ENCODE measurements at regions not wholly inside any gene's neighbourhood (a gene's known extent, or its start where the extent isn't known, plus 50 kb on each side); places are given as distances from the start of the nearest gene placed in this dataset.

- no peak overlapping the region for H3K27ac Mint-ChIP-seq
- H3K9me3 Mint-ChIP-seq, result peaks cover 4% of the 10 kb centered on the region
- no peaks in the 10 kb centered on the region for H3K36me3 Mint-ChIP-seq
- H3K4me1 Mint-ChIP-seq, result no peaks in the 10 kb centered on the region
- no peak overlapping the region for H3K4me3 Mint-ChIP-seq
- DNase-seq, result no peak
- H3K27me3 Mint-ChIP-seq, result no peaks in the 10 kb centered on the region
Observed at GRCh38 chr11:133605482-133605881, 73.2 kb upstream of the OPCML start.

- H3K4me1 Mint-ChIP-seq, result no peaks in the 10 kb centered on the region
- H3K27ac Mint-ChIP-seq, result no peak overlapping the region
- no peaks in the 10 kb centered on the region for H3K27me3 Mint-ChIP-seq
- no peak for DNase-seq
- H3K36me3 Mint-ChIP-seq, result no peaks in the 10 kb centered on the region
- no peak overlapping the region for H3K4me3 Mint-ChIP-seq
- no peaks in the 10 kb centered on the region for H3K9me3 Mint-ChIP-seq
Observed at GRCh38 chr11:133601641-133602040, 69.3 kb upstream of the OPCML start.

- no peak for DNase-seq
- H3K36me3 Mint-ChIP-seq, result no peaks in the 10 kb centered on the region
- no peak overlapping the region for H3K4me3 Mint-ChIP-seq
- H3K27ac Mint-ChIP-seq, result no peak overlapping the region
- no peaks in the 10 kb centered on the region for H3K4me1 Mint-ChIP-seq
- H3K9me3 Mint-ChIP-seq, result no peaks in the 10 kb centered on the region
- no peaks in the 10 kb centered on the region for H3K27me3 Mint-ChIP-seq
Observed at GRCh38 chr11:133600786-133601185, 68.5 kb upstream of the OPCML start.

GRCh38 chr11:133600306-133600705 lies 68.0 kb upstream of the OPCML start:
- no peaks in the 10 kb centered on the region for H3K27me3 Mint-ChIP-seq
- no peaks in the 10 kb centered on the region for H3K36me3 Mint-ChIP-seq
- DNase-seq, result no peak
- no peak overlapping the region for H3K27ac Mint-ChIP-seq
- H3K4me3 Mint-ChIP-seq, result no peak overlapping the region
- no peaks in the 10 kb centered on the region for H3K4me1 Mint-ChIP-seq
- no peaks in the 10 kb centered on the region for H3K9me3 Mint-ChIP-seq

- Mint-ChIP-seq H3K4me3 (no peak overlapping the region), H3K36me3 (no peaks in the 10 kb centered on the region), H3K27me3 (no peaks in the 10 kb centered on the region), H3K27ac (no peak overlapping the region), H3K9me3 (no peaks in the 10 kb centered on the region), H3K4me1 (no peaks in the 10 kb centered on the region)
- DNase-seq, result no peak
Observed at GRCh38 chr11:133598906-133599305, 66.6 kb upstream of the OPCML start.

- Mint-ChIP-seq H3K27me3 (no peaks in the 10 kb centered on the region), H3K9me3 (no peaks in the 10 kb centered on the region), H3K27ac (no peak overlapping the region), H3K36me3 (no peaks in the 10 kb centered on the region), H3K4me1 (no peaks in the 10 kb centered on the region), H3K4me3 (no peak overlapping the region)
- DNase-seq, result no peak
Observed at GRCh38 chr11:133597236-133597635, 64.9 kb upstream of the OPCML start.

GRCh38 chr11:133595998-133596590 lies 63.8 kb upstream of the OPCML start:
- no peaks in the 10 kb centered on the region for H3K36me3 Mint-ChIP-seq
- no peak overlapping the region for H3K4me3 Mint-ChIP-seq
- no peaks in the 10 kb centered on the region for H3K4me1 Mint-ChIP-seq
- no peak overlapping the region for H3K27ac Mint-ChIP-seq
- no peaks in the 10 kb centered on the region for H3K9me3 Mint-ChIP-seq
- no peak for DNase-seq
- no peaks in the 10 kb centered on the region for H3K27me3 Mint-ChIP-seq

- Mint-ChIP-seq H3K9me3 (no peaks in the 10 kb centered on the region), H3K4me3 (no peak overlapping the region), H3K27me3 (no peaks in the 10 kb centered on the region), H3K27ac (no peak overlapping the region), H3K4me1 (no peaks in the 10 kb centered on the region), H3K36me3 (no peaks in the 10 kb centered on the region)
- no peak for DNase-seq
Observed at GRCh38 chr11:133593036-133593435, 60.7 kb upstream of the OPCML start.

GRCh38 chr11:133586903-133587517 lies 54.7 kb upstream of the OPCML start:
- Mint-ChIP-seq H3K36me3 (no peaks in the 10 kb centered on the region), H3K9me3 (peaks cover 2% of the 10 kb centered on the region), H3K4me3 (no peak overlapping the region), H3K4me1 (no peaks in the 10 kb centered on the region), H3K27ac (no peak overlapping the region), H3K27me3 (no peaks in the 10 kb centered on the region)
- DNase-seq, result no peak

- no peak overlapping the region for H3K27ac Mint-ChIP-seq
Observed at GRCh38 chr11:133582750-133583149, 50.4 kb upstream of the OPCML start.

GRCh38 chr11:133582326-133582725 lies 50.0 kb upstream of the OPCML start:
- H3K36me3 Mint-ChIP-seq, result no peaks in the 10 kb centered on the region
- no peaks in the 10 kb centered on the region for H3K27me3 Mint-ChIP-seq
- no peak overlapping the region for H3K4me3 Mint-ChIP-seq
- no peaks in the 10 kb centered on the region for H3K4me1 Mint-ChIP-seq
- H3K27ac Mint-ChIP-seq, result no peak overlapping the region
- DNase-seq, result no peak
- H3K9me3 Mint-ChIP-seq, result peaks cover 2% of the 10 kb centered on the region

More at GRCh38 chr11:133582750-133583149, 50.4 kb upstream of the OPCML start:
- Mint-ChIP-seq H3K4me1 (no peaks in the 10 kb centered on the region), H3K9me3 (peaks cover 2% of the 10 kb centered on the region), H3K27me3 (no peaks in the 10 kb centered on the region), H3K36me3 (no peaks in the 10 kb centered on the region), H3K4me3 (no peak overlapping the region)
- DNase-seq, result no peak

Data from activated naive CD8-positive, alpha-beta T cell treated with anti-CD3 and anti-CD28 coated beads for 36 hours (primary cell).